Activated CD4-positive, CD25-positive, alpha-beta regulatory T cell treated with anti-CD3 and anti-CD28 coated beads, Interleukin-2, amount 50 U/mL, for 24 hours (primary cell): ENCODE measurements at regions not wholly inside any gene's neighbourhood (a gene's known extent, or its start where the extent isn't known, plus 50 kb on each side); places are given as distances from the start of the nearest gene placed in this dataset.

ENCODE experiments used
- ATAC-seq, 2 donors: fragments of 150-1000 bp; cut with Tn5 transposase; one replicate each; pipeline ENCODE4 v1.10.0; 2021; ENCODE audit warnings: mild to moderate bottlenecking in 1 of 2, moderate library complexity in 1 of 2

- ATAC-seq = no peak
Measured at GRCh38 chr10:42973870-42974692, 102.8 kb upstream of the RET start.

- no peak for ATAC-seq
Measured at GRCh38 chr10:42974693-42975002, 102.2 kb upstream of the RET start.

- no peak for ATAC-seq
Measured at GRCh38 chr10:42975005-42975493, 101.8 kb upstream of the RET start.

GRCh38 chr10:42975558-42976340, 101.1 kb upstream of the RET start:
- ATAC-seq = no peak

GRCh38 chr10:42976351-42977031, 100.4 kb upstream of the RET start:
- ATAC-seq = no peak

GRCh38 chr10:42977032-42977416, 99.8 kb upstream of the RET start:
- no peak for ATAC-seq

GRCh38 chr10:42979181-42979580, 97.7 kb upstream of the RET start:
- no peak for ATAC-seq

- no peak for ATAC-seq
Measured at GRCh38 chr10:42979721-42980467, 97.0 kb upstream of the RET start.

- no peak for ATAC-seq
Measured at GRCh38 chr10:42980553-42981357, 96.1 kb upstream of the RET start.

- no peak for ATAC-seq
Measured at GRCh38 chr10:42981358-42982236, 95.3 kb upstream of the RET start.

GRCh38 chr10:42982891-42983506, 93.9 kb upstream of the RET start:
- ATAC-seq = no peak

GRCh38 chr10:42983591-42983990, 93.3 kb upstream of the RET start:
- no peak for ATAC-seq

- ATAC-seq = no peak
Measured at GRCh38 chr10:42984035-42984610, 92.7 kb upstream of the RET start.

GRCh38 chr10:42984761-42985325, 92.0 kb upstream of the RET start:
- no peak for ATAC-seq

- no peak for ATAC-seq
Measured at GRCh38 chr10:42985436-42986316, 91.2 kb upstream of the RET start.

- no peak for ATAC-seq
Measured at GRCh38 chr10:42986633-42987032, 90.2 kb upstream of the RET start.

- no peak for ATAC-seq
Measured at GRCh38 chr10:42987121-42987541, 89.7 kb upstream of the RET start.

GRCh38 chr10:42987575-42987974, 89.3 kb upstream of the RET start:
- no peak for ATAC-seq

GRCh38 chr10:42988069-42988468, 88.8 kb upstream of the RET start:
- ATAC-seq = no peak
